Adrenal gland (tissue), 5 donors: ENCODE measurements at regions not wholly inside any gene's neighbourhood (a gene's known extent, or its start where the extent isn't known, plus 50 kb on each side); places are given as distances from the start of the nearest gene placed in this dataset.

Source experiments
- CTCF ChIP-seq, 6 experiments: fragments of 450-650 bp in 4 of 6; fragments of 200-600 bp in 2 of 6; sonication (generic) in 1 of 6; IDR thresholded peaks; 1 replicate in 5 of 6; 2 replicates in 1 of 6; pipeline versions ENCODE4 v1.5.1 to v1.8.0; 2016 to 2021; ENCODE audit warnings: antibody characterized with exemption in 6 of 6, mild to moderate bottlenecking in 2 of 6, moderate library complexity in 1 of 6
- POLR2A ChIP-seq, 2 donors: fragments of 450-650 bp; IDR thresholded peaks; one replicate each; pipeline ENCODE4 v1.6.1; 2017; ENCODE audit warnings: antibody characterized with exemption in 2 of 2, mild to moderate bottlenecking in 2 of 2, moderate library complexity in 1 of 2
- donor health status: DM: no; HTN: no; CAD: no.

- TF ChIP-seq CTCF (IDR thresholded peaks at IDR 0.05) (no peak), POLR2A (IDR thresholded peaks at IDR 0.05) (no peak)
Observed at GRCh38 chr2:234836271-234836670, 115.5 kb upstream of the SH3BP4 start.
